OCI-LY7 (cell line): ENCODE measurements at regions not wholly inside any gene's neighbourhood (a gene's known extent, or its start where the extent isn't known, plus 50 kb on each side); places are given as distances from the start of the nearest gene placed in this dataset.

ENCODE experiments used
- BruUV-seq: library from RNA; stranded (reverse); fragments of 400-500 nt; replicated peaks from 2 replicates; lab custom pipeline; 2021; lab: Mats Ljungman, UMichigan
- CTCF ChIA-PET: fragments of 300-600 bp; sonication (Branson Sonifier 250); formaldehyde crosslinking; loops from one replicate; lab custom pipeline; 2022; ENCODE audit warnings: antibody characterized with exemption; ENCODE audit not compliant: unreplicated experiment; lab: Charles Lee
- POLR2A ChIA-PET: fragments of 300-600 bp; sonication (Branson Sonifier 250); formaldehyde crosslinking; loops from one replicate; lab custom pipeline; 2022; ENCODE audit warnings: antibody characterized with exemption; lab: Charles Lee
- DNase-seq: peaks from one replicate; pipeline ENCODE4 v3.0.0-alpha.2; 2015; ENCODE audit warnings: low spot score
- H2AFZ ChIP-seq: fragments of 200-600 bp; sonication (generic), shearing (Covaris generic); 2 replicates; pipeline ENCODE4 v1.6.1; 2014; ENCODE audit warnings: mild to moderate bottlenecking, antibody characterized with exemption, low read length, moderate library complexity
- H3K27ac ChIP-seq: fragments of 200-600 bp; sonication (generic); 2 replicates; pipeline ENCODE4 v1.5.1; 2014; ENCODE audit warnings: mixed run types, low read depth, mild to moderate bottlenecking, moderate library complexity, low read length, inconsistent platforms; ENCODE audit not compliant: poor library complexity, severe bottlenecking
- H3K36me3 ChIP-seq: fragments of 200-600 bp; sonication (generic); 2 replicates; pipeline ENCODE4 v1.6.1; 2014; ENCODE audit warnings: mild to moderate bottlenecking, antibody characterized with exemption, low read length, moderate library complexity, mixed read lengths; ENCODE audit not compliant: insufficient read depth
- H3K4me1 ChIP-seq: fragments of 200-600 bp; sonication (generic); 2 replicates; pipeline ENCODE4 v1.5.1; 2014; ENCODE audit warnings: mild to moderate bottlenecking, low read length; ENCODE audit not compliant: insufficient read depth, poor library complexity, severe bottlenecking
- H3K4me2 ChIP-seq: fragments of 200-600 bp; sonication (generic); 2 replicates; pipeline ENCODE4 v1.6.1; 2014; ENCODE audit warnings: mild to moderate bottlenecking, low read length
- H3K4me3 ChIP-seq: fragments of 200-600 bp; sonication (generic); 2 replicates; pipeline ENCODE4 v1.5.1; 2014; ENCODE audit warnings: mild to moderate bottlenecking, low read depth, low read length; ENCODE audit not compliant: poor library complexity, severe bottlenecking
- H3K79me2 ChIP-seq: fragments of 200-600 bp; sonication (generic); 2 replicates; pipeline ENCODE4 v1.6.1; 2016; ENCODE audit warnings: low read depth, mild to moderate bottlenecking, low read length, moderate library complexity, mixed read lengths; ENCODE audit not compliant: insufficient read depth
- H3K9me2 ChIP-seq: fragments of 200-600 bp; sonication (generic); 2 replicates; pipeline ENCODE4 v1.6.1; 2016; ENCODE audit warnings: mild to moderate bottlenecking, low read length, mixed read lengths; ENCODE audit not compliant: insufficient read depth
- H3K9me3 ChIP-seq: fragments of 200-600 bp; sonication (generic); 2 replicates; pipeline ENCODE4 v1.6.1; 2014; ENCODE audit warnings: mild to moderate bottlenecking, mixed run types, low read length, mixed read lengths
- H4K20me1 ChIP-seq: fragments of 200-600 bp; sonication (generic); 2 replicates; pipeline ENCODE4 v1.6.1; 2014; ENCODE audit warnings: mild to moderate bottlenecking, antibody characterized with exemption, low read length, moderate library complexity, mixed read lengths; ENCODE audit not compliant: insufficient read depth
- EZH2phosphoT487 ChIP-seq: fragments of 200-600 bp; sonication (generic); IDR thresholded peaks from 2 replicates; pipeline ENCODE4 v1.6.1; 2018; ENCODE audit warnings: low read depth, borderline replicate concordance, mild to moderate bottlenecking, mixed run types, antibody characterized with exemption, low read length, moderate library complexity, mixed read lengths
- intact Hi-C: fragments of 100-400 bp; cut with micrococcal nuclease; formaldehyde crosslinking; loops from one replicate; pipeline ENCODE4 v1.10.0; 2022; ENCODE audit not compliant: unreplicated experiment
- TF ChIP-seq, protein P1 (sequence below): fragments of 200-600 bp; sonication (generic); conservative IDR thresholded peaks from 2 replicates; pipeline ENCODE4 v1.5.1; 2014; ENCODE audit warnings: mild to moderate bottlenecking, antibody characterized with exemption, low read length, moderate library complexity, mixed read lengths

DNA sequence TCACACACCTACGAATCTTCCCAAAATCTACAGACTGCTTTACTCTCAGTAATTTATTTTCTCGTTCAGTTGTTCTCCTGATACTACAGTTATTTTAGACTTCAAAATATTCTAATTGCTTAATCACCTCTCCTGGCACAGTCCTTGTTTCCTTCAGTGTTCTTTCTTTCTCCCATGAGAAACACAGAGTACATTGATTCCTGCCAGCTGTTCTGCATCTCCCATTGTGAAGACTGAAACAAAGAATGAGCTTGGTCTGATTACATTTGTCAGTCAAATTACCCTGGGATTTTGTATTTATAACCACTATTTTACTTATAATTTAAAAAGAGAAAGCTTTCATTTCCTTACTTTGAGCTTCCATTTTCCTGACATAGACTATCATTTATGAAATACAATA is 63.9 kb upstream of the TANK start:
- CTCF ChIA-PET = interaction anchor here (1.2 kb wide), 1 partner anchor 9 kb away, joined by 4 read pairs; no protein-coding TSS in a partner anchor
- Histone ChIP-seq H3K27ac (no peak overlapping the region), H3K4me2 (0 out of 2 replicates have a peak overlapping the region, but pooled peaks have one; percentile 2), H3K4me1 (peaks cover 11% of the 10 kb centered on the region), H3K79me2 (no peaks in the 10 kb centered on the region), H2AFZ (no peak overlapping the region), H3K9me3 (no peaks in the 10 kb centered on the region), H4K20me1 (no peaks in the 10 kb centered on the region), H3K9me2 (no peaks in the 10 kb centered on the region), H3K4me3 (no peak overlapping the region), H3K36me3 (no peaks in the 10 kb centered on the region)
- POLR2A ChIA-PET = interaction anchor here (0.7 to 2.3 kb wide), 11 partner anchors 9 to 934 kb away, joined by 3 to 11 read pairs (median 4); no protein-coding TSS in a partner anchor
- intact Hi-C loops = loop anchor here (10.0 kb wide), 1 partner anchor 692 kb away; no protein-coding TSS in a partner anchor
- no peak for DNase-seq
- BruUV-seq = TSS peak; percentile 26
- no peak for TF ChIP-seq EZH2phosphoT487
- TF ChIP-seq, protein P1, sequence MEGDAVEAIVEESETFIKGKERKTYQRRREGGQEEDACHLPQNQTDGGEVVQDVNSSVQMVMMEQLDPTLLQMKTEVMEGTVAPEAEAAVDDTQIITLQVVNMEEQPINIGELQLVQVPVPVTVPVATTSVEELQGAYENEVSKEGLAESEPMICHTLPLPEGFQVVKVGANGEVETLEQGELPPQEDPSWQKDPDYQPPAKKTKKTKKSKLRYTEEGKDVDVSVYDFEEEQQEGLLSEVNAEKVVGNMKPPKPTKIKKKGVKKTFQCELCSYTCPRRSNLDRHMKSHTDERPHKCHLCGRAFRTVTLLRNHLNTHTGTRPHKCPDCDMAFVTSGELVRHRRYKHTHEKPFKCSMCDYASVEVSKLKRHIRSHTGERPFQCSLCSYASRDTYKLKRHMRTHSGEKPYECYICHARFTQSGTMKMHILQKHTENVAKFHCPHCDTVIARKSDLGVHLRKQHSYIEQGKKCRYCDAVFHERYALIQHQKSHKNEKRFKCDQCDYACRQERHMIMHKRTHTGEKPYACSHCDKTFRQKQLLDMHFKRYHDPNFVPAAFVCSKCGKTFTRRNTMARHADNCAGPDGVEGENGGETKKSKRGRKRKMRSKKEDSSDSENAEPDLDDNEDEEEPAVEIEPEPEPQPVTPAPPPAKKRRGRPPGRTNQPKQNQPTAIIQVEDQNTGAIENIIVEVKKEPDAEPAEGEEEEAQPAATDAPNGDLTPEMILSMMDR = no peak

DNA sequence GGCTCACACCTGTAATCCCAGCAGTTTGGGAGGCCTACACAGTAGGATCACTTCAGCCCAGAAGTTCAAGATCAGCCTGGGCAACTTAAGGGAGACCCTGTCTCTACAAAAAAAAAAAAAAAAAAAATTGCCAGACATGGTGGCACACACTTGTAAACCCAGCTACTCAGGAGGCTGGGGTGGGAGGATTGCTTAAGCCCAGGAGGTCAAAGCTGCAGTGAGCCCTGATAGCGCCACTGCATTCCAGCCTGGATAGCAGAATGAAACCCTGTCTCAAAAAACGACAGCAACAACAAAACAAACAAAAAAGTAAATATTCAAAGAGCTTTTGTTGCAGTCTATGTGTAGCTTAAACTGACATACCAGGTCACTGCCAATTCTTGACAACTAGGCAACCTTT is 63.1 kb upstream of the TANK start:
- no TSS peak for BruUV-seq
- no peaks in the 10 kb centered on the region for H3K9me3 ChIP-seq
- H3K9me2 ChIP-seq = no peaks in the 10 kb centered on the region
- H3K4me1 ChIP-seq = peaks cover 12% of the 10 kb centered on the region
- H3K27ac ChIP-seq = no peak overlapping the region
- no peaks in the 10 kb centered on the region for H4K20me1 ChIP-seq
- H2AFZ ChIP-seq = no peak overlapping the region
- no peak for DNase-seq
- H3K4me2 ChIP-seq = no peak overlapping the region
- no peaks in the 10 kb centered on the region for H3K79me2 ChIP-seq
- intact Hi-C loops = loop anchor here (10.0 kb wide), 1 partner anchor 692 kb away; no protein-coding TSS in a partner anchor
- no peaks in the 10 kb centered on the region for H3K36me3 ChIP-seq
- ChIA-PET POLR2A (interaction anchor here (1.0 to 2.3 kb wide), 10 partner anchors 8 to 99 kb away, joined by 3 to 11 read pairs (median 4); no protein-coding TSS in a partner anchor), CTCF (interaction anchor here (1.2 kb wide), 1 partner anchor 8 kb away, joined by 4 read pairs; no protein-coding TSS in a partner anchor)
- no peak overlapping the region for H3K4me3 ChIP-seq
- TF ChIP-seq, protein P1 = no peak
- TF ChIP-seq EZH2phosphoT487 = no peak

DNA sequence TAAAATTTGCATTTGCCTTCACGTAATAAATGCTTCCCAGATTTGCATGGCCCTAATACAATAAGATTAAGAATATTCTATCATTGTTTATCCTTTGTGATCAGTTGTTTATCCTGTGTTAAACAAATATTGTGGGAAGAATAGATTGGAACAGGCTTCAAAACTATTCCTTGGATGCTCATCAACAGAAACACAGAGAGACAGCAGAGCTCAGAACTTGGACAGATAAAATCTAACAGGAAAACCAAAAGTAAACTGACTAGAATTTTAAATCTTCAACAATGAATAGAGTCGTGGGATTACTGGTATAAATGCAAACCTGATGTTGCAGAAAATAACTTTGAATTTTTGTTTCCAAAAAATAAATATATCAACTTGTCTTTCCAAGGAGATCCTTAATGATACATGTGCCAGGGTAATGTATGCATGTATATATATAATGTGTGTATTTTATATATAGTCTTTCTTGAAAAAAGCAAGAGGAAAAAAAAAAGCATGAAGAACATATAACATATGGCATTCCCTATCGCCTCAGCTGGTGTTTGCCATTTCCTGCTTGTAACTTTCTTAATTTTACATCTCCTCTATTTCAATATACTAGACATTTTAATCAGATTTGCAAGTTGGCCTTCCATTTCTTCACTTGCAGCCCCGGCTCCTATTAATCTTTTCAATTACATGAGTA is 59.9 kb upstream of the TANK start:
- H3K9me3 ChIP-seq = no peaks in the 10 kb centered on the region
- no peaks in the 10 kb centered on the region for H3K79me2 ChIP-seq
- no peaks in the 10 kb centered on the region for H3K9me2 ChIP-seq
- H2AFZ ChIP-seq = no peak overlapping the region
- H4K20me1 ChIP-seq = no peaks in the 10 kb centered on the region
- H3K4me1 ChIP-seq = peaks cover 40% of the 10 kb centered on the region
- H3K4me2 ChIP-seq = no peak overlapping the region
- no peak for TF ChIP-seq EZH2phosphoT487
- TF ChIP-seq, protein P1 = no peak
- H3K36me3 ChIP-seq = no peaks in the 10 kb centered on the region
- no peak for DNase-seq
- H3K4me3 ChIP-seq = no peak overlapping the region
- ChIA-PET POLR2A (interaction anchor here (0.6 to 2.3 kb wide), 11 partner anchors 8 to 91 kb away, joined by 3 to 12 read pairs (median 5); no protein-coding TSS in a partner anchor), CTCF (no interaction called here)
- intact Hi-C loops = no loop called here
- no peak overlapping the region for H3K27ac ChIP-seq
- BruUV-seq = no TSS peak
